WERI-Rb-1 (cell line): ENCODE measurements at regions not wholly inside any gene's neighbourhood (a gene's known extent, or its start where the extent isn't known, plus 50 kb on each side); places are given as distances from the start of the nearest gene placed in this dataset.

ENCODE experiments used
- DNase-seq: peaks from one replicate; pipeline ENCODE4 v3.0.0-alpha.2; 2020
- H3K27ac ChIP-seq: fragments of 250-450 bp; sonication (Bioruptor Pico); 2 replicates; pipeline ENCODE4 v1.5.1; 2020; ENCODE audit warnings: mild to moderate bottlenecking, moderate library complexity
- H3K27me3 ChIP-seq: fragments of 250-450 bp; sonication (Bioruptor Pico); 2 replicates; pipeline ENCODE4 v1.5.1; 2021; ENCODE audit warnings: mild to moderate bottlenecking, low read depth, moderate library complexity; ENCODE audit not compliant: insufficient read depth, severe bottlenecking
- H3K36me3 ChIP-seq: fragments of 250-450 bp; sonication (Bioruptor Pico); 2 replicates; pipeline ENCODE4 v1.5.1; 2020; ENCODE audit warnings: mild to moderate bottlenecking, moderate library complexity
- H3K4me3 ChIP-seq: 2 replicates; pipeline ENCODE4 v1.5.1; 2011; ENCODE audit warnings: low read depth, mild to moderate bottlenecking, control low read depth, low read length
- H3K9me3 ChIP-seq: fragments of 250-450 bp; sonication (Bioruptor Pico); 2 replicates; pipeline ENCODE4 v1.5.1; 2021; ENCODE audit warnings: mild to moderate bottlenecking, moderate library complexity; ENCODE audit not compliant: severe bottlenecking
- CTCF ChIP-seq: IDR thresholded peaks from 2 replicates; pipeline ENCODE4 v1.5.1; 2011; ENCODE audit warnings: low read depth, mild to moderate bottlenecking, control low read depth, inconsistent platforms, low read length

- H3K36me3 ChIP-seq = no peaks in the 10 kb centered on the region
- DNase-seq = no peak
- no peaks in the 10 kb centered on the region for H3K27me3 ChIP-seq
- H3K9me3 ChIP-seq = no peaks in the 10 kb centered on the region
- no peak overlapping the region for H3K27ac ChIP-seq
- H3K4me3 ChIP-seq = no peak overlapping the region
- TF ChIP-seq CTCF = no peak
These were observed 281.0 kb downstream of the PDGFC start for GRCh38 chr4:156690572-156690971.

DNA sequence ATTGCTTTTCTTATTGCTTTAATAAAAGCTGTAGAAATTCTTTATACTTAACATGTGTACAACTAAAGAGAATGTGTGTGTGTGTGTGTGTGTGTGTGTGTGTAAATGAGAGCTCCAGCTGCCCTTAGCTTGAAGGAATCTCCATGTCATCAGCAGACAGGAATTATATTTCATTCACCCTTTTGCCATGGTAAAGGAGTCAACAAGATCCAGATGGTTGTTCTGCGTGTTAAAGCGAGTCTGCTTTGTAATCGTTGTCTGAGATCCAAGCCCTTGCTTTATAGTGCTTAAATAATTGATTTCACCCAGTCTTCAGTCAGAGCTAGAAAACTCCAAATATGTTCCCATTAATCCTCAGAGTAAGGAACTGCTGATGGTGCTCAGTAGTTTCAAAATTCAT is 285.5 kb downstream of the PDGFC start:
- Histone ChIP-seq H3K27ac (peak overlapping the region; percentile 21), H3K27me3 (no peaks in the 10 kb centered on the region), H3K4me3 (no peak overlapping the region), H3K9me3 (no peaks in the 10 kb centered on the region), H3K36me3 (no peaks in the 10 kb centered on the region)
- peak; percentile 29 for DNase-seq
- no peak for TF ChIP-seq CTCF

DNA sequence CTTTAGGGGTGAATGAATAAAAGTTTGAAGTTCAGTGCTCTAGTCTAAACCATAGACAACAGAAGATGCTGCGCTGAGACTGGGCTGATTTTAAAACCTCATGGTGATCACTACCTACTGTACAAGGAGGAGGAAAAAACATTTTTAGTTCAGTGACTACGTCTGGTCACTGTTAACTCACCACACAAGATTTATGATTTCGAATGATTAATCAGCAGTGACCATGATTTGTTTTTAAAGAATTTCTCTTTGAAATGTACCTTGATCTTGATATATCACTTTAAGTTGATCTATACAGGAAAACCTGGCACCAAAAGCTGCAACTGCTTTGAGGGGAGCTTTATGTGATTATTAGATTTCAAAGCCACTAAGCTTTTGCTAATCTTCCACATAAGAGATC is 286.3 kb downstream of the PDGFC start:
- Histone ChIP-seq H3K36me3 (no peaks in the 10 kb centered on the region), H3K9me3 (no peaks in the 10 kb centered on the region), H3K27me3 (no peaks in the 10 kb centered on the region), H3K4me3 (no peak overlapping the region), H3K27ac (peak overlapping the region; percentile 21)
- peak; percentile 30 for DNase-seq
- TF ChIP-seq CTCF = no peak

GRCh38 chr4:156677656-156678055 is 293.9 kb downstream of the PDGFC start:
- no peaks in the 10 kb centered on the region for H3K9me3 ChIP-seq
- H3K27me3 ChIP-seq = no peaks in the 10 kb centered on the region
- no peak for DNase-seq
- H3K27ac ChIP-seq = no peak overlapping the region
- no peak overlapping the region for H3K4me3 ChIP-seq
- H3K36me3 ChIP-seq = no peaks in the 10 kb centered on the region
- no peak for TF ChIP-seq CTCF

- TF ChIP-seq CTCF = peak; percentile 60; the same call in 1 of the 2 replicates
- Histone ChIP-seq H3K4me3 (no peak overlapping the region), H3K27me3 (no peaks in the 10 kb centered on the region), H3K9me3 (no peaks in the 10 kb centered on the region), H3K36me3 (no peaks in the 10 kb centered on the region), H3K27ac (no peak overlapping the region)
- peak; percentile 43 for DNase-seq
These were observed 294.5 kb downstream of the PDGFC start for GRCh38 chr4:156677131-156677531.

DNA sequence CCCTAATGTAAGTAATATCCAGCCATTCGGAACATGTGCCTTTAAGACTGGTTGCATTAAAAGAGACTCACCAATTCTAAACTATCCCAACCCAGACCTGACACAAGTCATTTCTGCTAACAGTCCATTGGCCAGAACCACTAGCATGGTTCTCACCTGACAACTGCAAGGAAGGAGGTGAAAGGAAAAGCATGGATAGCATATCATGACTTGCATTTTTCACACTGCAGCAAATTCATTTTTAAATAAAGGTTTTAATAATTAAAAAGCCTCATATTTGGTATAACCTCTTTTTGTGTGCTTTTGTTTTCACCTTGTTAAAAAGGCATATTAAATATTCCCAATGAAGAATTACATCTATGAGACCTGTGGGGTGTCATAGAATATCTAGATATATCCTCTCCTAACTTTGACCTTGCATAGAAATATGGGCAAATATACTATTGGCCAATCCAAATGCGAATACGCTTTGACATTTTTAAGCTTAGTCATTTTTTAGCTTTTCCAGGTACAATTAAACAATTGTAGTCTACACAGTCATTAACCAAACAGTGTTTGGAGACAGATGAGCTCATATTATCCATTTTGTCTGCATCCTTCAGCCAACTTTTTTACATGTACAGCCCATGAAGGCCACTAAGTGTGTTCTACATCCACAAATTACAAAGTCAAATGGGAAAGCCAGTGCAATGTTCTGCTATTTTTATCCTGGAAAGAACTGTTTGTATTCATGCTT is 295.3 kb downstream of the PDGFC start:
- Histone ChIP-seq H3K9me3 (no peaks in the 10 kb centered on the region), H3K27ac (no peak overlapping the region), H3K4me3 (no peak overlapping the region), H3K36me3 (no peaks in the 10 kb centered on the region), H3K27me3 (no peaks in the 10 kb centered on the region)
- no peak for DNase-seq
- no peak for TF ChIP-seq CTCF
